ENCODE measurements at regions not wholly inside any gene's neighbourhood (a gene's known extent, or its start where the extent isn't known, plus 50 kb on each side); places are given as distances from the start of the nearest gene placed in this dataset.

- no peak for TF ChIP-seq CTCF (IDR thresholded peaks at IDR 0.05)
- no peak for TF ChIP-seq SIN3A (IDR thresholded peaks at IDR 0.05; ENCODE audit: borderline replicate concordance, insufficient read depth, low read depth, low read length)
- no peak for TF ChIP-seq POLR2AphosphoS5 (IDR thresholded peaks at IDR 0.05; ENCODE audit: low read depth, low read length)
- no peak for TF ChIP-seq TCF7L2 (IDR thresholded peaks at IDR 0.05; ENCODE audit: low read depth, low read length)
These were observed 101.8 kb downstream of the PTGS2 start for GRCh38 chr1:186578325-186579016.
